Keratinocyte (primary cell): ENCODE measurements at regions not wholly inside any gene's neighbourhood (a gene's known extent, or its start where the extent isn't known, plus 50 kb on each side); places are given as distances from the start of the nearest gene placed in this dataset.

Experiments
- DNase-seq: peaks from one replicate; pipeline ENCODE4 v3.0.0-alpha.2; 2011; ENCODE audit warnings: low read depth, missing footprints, low spot score
- FAIRE-seq: peaks from 2 replicates; lab custom pipeline; 2011; peaks lifted over from hg19 to GRCh38; lab: Jason Lieb, UNC
- H2AFZ ChIP-seq: 2 replicates; pipeline ENCODE4 v1.6.0; 2012; ENCODE audit warnings: low read length, control low read depth, inconsistent platforms; ENCODE audit not compliant: control insufficient read depth
- H3K27ac ChIP-seq: 2 replicates; pipeline ENCODE4 v1.5.1; 2011; ENCODE audit warnings: low read length; ENCODE audit not compliant: control insufficient read depth, insufficient read depth
- H3K27me3 ChIP-seq: 3 replicates; pipeline ENCODE4 v1.6.0; 2011; ENCODE audit warnings: low read length; ENCODE audit not compliant: control insufficient read depth, insufficient read depth; ENCODE audit errors: extremely low read depth
- H3K36me3 ChIP-seq, 2 experiments: 2 replicates in 1 of 2; 3 replicates in 1 of 2; pipeline ENCODE4 v1.5.1; 2011; ENCODE audit warnings: low read length in 2 of 2, mild to moderate bottlenecking in 1 of 2; ENCODE audit not compliant: control insufficient read depth in 2 of 2, insufficient read depth in 2 of 2; ENCODE audit errors: extremely low read depth in 1 of 2
- H3K4me1 ChIP-seq: 3 replicates; pipeline ENCODE4 v1.5.1; 2011; ENCODE audit warnings: low read length; ENCODE audit not compliant: control insufficient read depth, insufficient read depth; ENCODE audit errors: extremely low read depth
- H3K4me2 ChIP-seq: 3 replicates; pipeline ENCODE4 v1.6.0; 2011; ENCODE audit warnings: low read depth, low read length; ENCODE audit not compliant: control insufficient read depth, insufficient read depth; ENCODE audit errors: extremely low read depth
- H3K4me3 ChIP-seq, 3 experiments: fragments of 200-600 bp in 1 of 3; sonication (generic) in 1 of 3; 2 replicates in 2 of 3; 3 replicates in 1 of 3; pipeline ENCODE4 v1.5.1; 2011 to 2016; ENCODE audit warnings: low read length in 3 of 3, mild to moderate bottlenecking in 3 of 3, control low read depth in 2 of 3, inconsistent platforms in 1 of 3, low read depth in 1 of 3, mixed read lengths in 1 of 3, mixed run types in 1 of 3, moderate library complexity in 1 of 3; ENCODE audit not compliant: control insufficient read depth in 2 of 3, insufficient read depth in 2 of 3; ENCODE audit errors: extremely low read depth in 1 of 3
- H3K79me2 ChIP-seq: 2 replicates; pipeline ENCODE4 v1.6.0; 2012; ENCODE audit warnings: low read length; ENCODE audit not compliant: control insufficient read depth, insufficient read depth
- H3K9ac ChIP-seq: 3 replicates; pipeline ENCODE4 v1.6.0; 2011; ENCODE audit warnings: low read length; ENCODE audit not compliant: control insufficient read depth, insufficient read depth; ENCODE audit errors: extremely low read depth
- H3K9me1 ChIP-seq: 3 replicates; pipeline ENCODE4 v1.6.0; 2011; ENCODE audit warnings: low read length; ENCODE audit not compliant: control insufficient read depth, insufficient read depth; ENCODE audit errors: extremely low read depth
- H3K9me3 ChIP-seq: 2 replicates; pipeline ENCODE4 v1.5.1; 2012; ENCODE audit warnings: low read depth, low read length; ENCODE audit not compliant: control insufficient read depth
- H4K20me1 ChIP-seq: 3 replicates; pipeline ENCODE4 v1.6.0; 2011; ENCODE audit warnings: low read length; ENCODE audit not compliant: control insufficient read depth, insufficient read depth; ENCODE audit errors: extremely low read depth
- EZH2 ChIP-seq: IDR thresholded peaks from one replicate; pipeline ENCODE4 v1.6.1; 2012; ENCODE audit warnings: inconsistent platforms, mild to moderate bottlenecking, low read length, moderate library complexity
- dilution Hi-C: fragments of 300-500 bp; cut with MboI; formaldehyde crosslinking; loops from one replicate; pipeline ENCODE4 v1.7.0; 2020; ENCODE audit warnings: low sequenced_read_pairs; ENCODE audit not compliant: extremely low pct_ligation_motif_present
- TF ChIP-seq, protein P1 (sequence below), 3 experiments: IDR thresholded peaks in 1 of 3; conservative IDR thresholded peaks in 1 of 3; optimal IDR thresholded peaks in 1 of 3; 2 replicates in 2 of 3; 3 replicates in 1 of 3; pipeline versions ENCODE3 to v1.5.1; 2011; ENCODE audit warnings: low read length in 3 of 3, mild to moderate bottlenecking in 3 of 3, moderate library complexity in 2 of 3, control low read depth in 1 of 3, inconsistent platforms in 1 of 3; ENCODE audit not compliant: insufficient read depth in 2 of 3; ENCODE audit errors: extremely low read depth in 1 of 3

GRCh38 chr1:208595236-208595635 is 351.1 kb upstream of the PLXNA2 start:
- Histone ChIP-seq H3K27me3 (peaks cover 6% of the 10 kb centered on the region), H3K4me2 (no peak overlapping the region), H3K36me3 (no peaks in the 10 kb centered on the region), H3K79me2 (no peaks in the 10 kb centered on the region), H3K9ac (no peak overlapping the region), H3K9me1 (no peaks in the 10 kb centered on the region), H3K9me3 (no peaks in the 10 kb centered on the region), H2AFZ (no peak overlapping the region), H3K4me3 (no peak overlapping the region), H3K27ac (no peak overlapping the region), H4K20me1 (no peaks in the 10 kb centered on the region), H3K4me1 (no peaks in the 10 kb centered on the region)
- FAIRE-seq: no peak
- dilution Hi-C loops: no loop called here
- no peak for DNase-seq
- TF ChIP-seq, protein P1, sequence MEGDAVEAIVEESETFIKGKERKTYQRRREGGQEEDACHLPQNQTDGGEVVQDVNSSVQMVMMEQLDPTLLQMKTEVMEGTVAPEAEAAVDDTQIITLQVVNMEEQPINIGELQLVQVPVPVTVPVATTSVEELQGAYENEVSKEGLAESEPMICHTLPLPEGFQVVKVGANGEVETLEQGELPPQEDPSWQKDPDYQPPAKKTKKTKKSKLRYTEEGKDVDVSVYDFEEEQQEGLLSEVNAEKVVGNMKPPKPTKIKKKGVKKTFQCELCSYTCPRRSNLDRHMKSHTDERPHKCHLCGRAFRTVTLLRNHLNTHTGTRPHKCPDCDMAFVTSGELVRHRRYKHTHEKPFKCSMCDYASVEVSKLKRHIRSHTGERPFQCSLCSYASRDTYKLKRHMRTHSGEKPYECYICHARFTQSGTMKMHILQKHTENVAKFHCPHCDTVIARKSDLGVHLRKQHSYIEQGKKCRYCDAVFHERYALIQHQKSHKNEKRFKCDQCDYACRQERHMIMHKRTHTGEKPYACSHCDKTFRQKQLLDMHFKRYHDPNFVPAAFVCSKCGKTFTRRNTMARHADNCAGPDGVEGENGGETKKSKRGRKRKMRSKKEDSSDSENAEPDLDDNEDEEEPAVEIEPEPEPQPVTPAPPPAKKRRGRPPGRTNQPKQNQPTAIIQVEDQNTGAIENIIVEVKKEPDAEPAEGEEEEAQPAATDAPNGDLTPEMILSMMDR (optimal IDR thresholded peaks at IDR 0.05 in 1 of 3, IDR thresholded peaks at IDR 0.05 in 1 of 3, conservative IDR thresholded peaks at IDR 0.05 in 1 of 3; ENCODE audit: extremely low read depth in 1 of 3, insufficient read depth in 2 of 3, low read length in 3 of 3): no peak
- no peak for TF ChIP-seq EZH2

- peak; percentile 57 for FAIRE-seq
- Histone ChIP-seq H3K36me3 (no peaks in the 10 kb centered on the region), H3K4me1 (no peaks in the 10 kb centered on the region), H3K4me2 (no peak overlapping the region), H4K20me1 (no peaks in the 10 kb centered on the region), H3K27me3 (peaks cover 6% of the 10 kb centered on the region), H3K9me3 (no peaks in the 10 kb centered on the region), H3K9ac (no peak overlapping the region), H3K4me3 (no peak overlapping the region), H3K79me2 (no peaks in the 10 kb centered on the region), H2AFZ (no peak overlapping the region), H3K9me1 (no peaks in the 10 kb centered on the region), H3K27ac (no peak overlapping the region)
- DNase-seq: no peak
- dilution Hi-C loops: no loop called here
- no peak for TF ChIP-seq EZH2
- TF ChIP-seq, protein P1 (optimal IDR thresholded peaks at IDR 0.05 in 1 of 3, IDR thresholded peaks at IDR 0.05 in 1 of 3, conservative IDR thresholded peaks at IDR 0.05 in 1 of 3; ENCODE audit: extremely low read depth in 1 of 3, insufficient read depth in 2 of 3, low read length in 3 of 3): no peak
Measured at GRCh38 chr1:208595745-208596144, 351.6 kb upstream of the PLXNA2 start.
